NCI-H526 (cell line): ENCODE measurements at regions not wholly inside any gene's neighbourhood (a gene's known extent, or its start where the extent isn't known, plus 50 kb on each side); places are given as distances from the start of the nearest gene placed in this dataset.

Experiments used
- DNase-seq, 2 experiments: peaks; one replicate each; lab custom pipeline; 2025; lab: John Stamatoyannopoulos, UW

- DNase-seq = no peak
These were observed 51.4 kb upstream of the NPVF start for GRCh38 chr7:25279705-25280104.

GRCh38 chr7:25280181-25280580, 51.9 kb upstream of the NPVF start:
- DNase-seq = no peak

- DNase-seq = no peak
These were observed 53.9 kb upstream of the NPVF start for GRCh38 chr7:25282194-25282593.

GRCh38 chr7:25286756-25287155, 58.5 kb upstream of the NPVF start:
- no peak for DNase-seq

- no peak for DNase-seq
These were observed 59.0 kb upstream of the NPVF start for GRCh38 chr7:25287291-25287690.

GRCh38 chr7:25288556-25289307, 60.4 kb upstream of the NPVF start:
- no peak for DNase-seq

- no peak for DNase-seq
These were observed 61.2 kb upstream of the NPVF start for GRCh38 chr7:25289518-25289917.

- no peak for DNase-seq
These were observed 66.3 kb upstream of the NPVF start for GRCh38 chr7:25294624-25295023.

- no peak for DNase-seq
These were observed 67.1 kb upstream of the NPVF start for GRCh38 chr7:25295387-25295786.

- no peak for DNase-seq
These were observed 67.8 kb upstream of the NPVF start for GRCh38 chr7:25296086-25296485.

- no peak for DNase-seq
These were observed 69.0 kb upstream of the NPVF start for GRCh38 chr7:25297278-25297677.

- no peak for DNase-seq
These were observed 75.2 kb upstream of the NPVF start for GRCh38 chr7:25303281-25304181.

GRCh38 chr7:25304691-25305090, 76.4 kb upstream of the NPVF start:
- no peak for DNase-seq

- DNase-seq = no peak
These were observed 77.5 kb upstream of the NPVF start for GRCh38 chr7:25305831-25306230.

- no peak for DNase-seq
These were observed 79.3 kb upstream of the NPVF start for GRCh38 chr7:25307624-25308023.

GRCh38 chr7:25308246-25308645, 80.0 kb upstream of the NPVF start:
- no peak for DNase-seq

- DNase-seq = no peak
These were observed 80.8 kb upstream of the NPVF start for GRCh38 chr7:25308906-25309705.

- DNase-seq = no peak
These were observed 82.6 kb upstream of the NPVF start for GRCh38 chr7:25310896-25311295.

- no peak for DNase-seq
These were observed 83.1 kb upstream of the NPVF start for GRCh38 chr7:25311346-25311745.

GRCh38 chr7:25312968-25313367, 84.7 kb upstream of the NPVF start:
- DNase-seq = no peak

GRCh38 chr7:25313526-25313925, 85.2 kb upstream of the NPVF start:
- no peak for DNase-seq

GRCh38 chr7:25314094-25314730, 85.9 kb upstream of the NPVF start:
- no peak for DNase-seq
